Right ventricle myocardium inferior (tissue), 1 donor: ENCODE measurements at regions not wholly inside any gene's neighbourhood (a gene's known extent, or its start where the extent isn't known, plus 50 kb on each side); places are given as distances from the start of the nearest gene placed in this dataset.

Source experiments
- ATAC-seq: fragments of 200-7000 bp; cut with Tn5 transposase; one replicate; pipeline ENCODE4 v1.9.1; 2020; ENCODE audit warnings: mild to moderate bottlenecking, moderate library complexity
- DNase-seq: peaks from one replicate; pipeline ENCODE4 v3.0.0; 2021; ENCODE audit errors: missing footprints
- intact Hi-C: fragments of 100-400 bp; cut with DNase I; formaldehyde crosslinking; loops from one replicate; pipeline ENCODE4 v1.11.0; 2022
- donor health status: DM: no; HTN: yes; CAD: no; lungs with severe emphysema.

DNA sequence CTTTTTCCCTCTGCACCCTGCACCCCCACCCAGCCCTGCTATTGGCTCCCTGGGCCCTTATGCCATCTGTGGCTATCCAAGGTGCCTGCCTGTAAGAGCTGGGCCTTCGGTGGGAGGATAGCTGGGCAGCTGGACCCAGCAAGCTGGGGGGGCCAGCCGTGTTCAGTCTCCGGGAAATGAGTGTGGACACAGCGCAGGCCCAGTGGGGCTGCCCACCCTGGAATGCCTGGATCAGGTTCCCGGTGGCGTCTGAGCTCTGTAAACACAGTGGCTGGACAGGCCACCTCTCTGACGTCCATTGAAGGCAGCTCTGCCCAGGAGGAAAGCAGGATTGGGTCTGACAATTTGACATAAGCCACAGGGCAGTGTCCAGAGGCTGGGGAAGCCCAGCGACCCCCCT is 127.8 kb downstream of the FOXD2 start:
- no peak for DNase-seq
- intact Hi-C loops, result no loop called here
- no peak for ATAC-seq

- intact Hi-C loops, result no loop called here
- ATAC-seq (no peak), DNase-seq (no peak)
These were observed 130.9 kb downstream of the FOXD2 start for GRCh38 chr1:47568763-47569162.

GRCh38 chr1:47569261-47569660 is 131.4 kb downstream of the FOXD2 start:
- intact Hi-C loops, result no loop called here
- DNase-seq, result no peak
- ATAC-seq, result no peak

DNA sequence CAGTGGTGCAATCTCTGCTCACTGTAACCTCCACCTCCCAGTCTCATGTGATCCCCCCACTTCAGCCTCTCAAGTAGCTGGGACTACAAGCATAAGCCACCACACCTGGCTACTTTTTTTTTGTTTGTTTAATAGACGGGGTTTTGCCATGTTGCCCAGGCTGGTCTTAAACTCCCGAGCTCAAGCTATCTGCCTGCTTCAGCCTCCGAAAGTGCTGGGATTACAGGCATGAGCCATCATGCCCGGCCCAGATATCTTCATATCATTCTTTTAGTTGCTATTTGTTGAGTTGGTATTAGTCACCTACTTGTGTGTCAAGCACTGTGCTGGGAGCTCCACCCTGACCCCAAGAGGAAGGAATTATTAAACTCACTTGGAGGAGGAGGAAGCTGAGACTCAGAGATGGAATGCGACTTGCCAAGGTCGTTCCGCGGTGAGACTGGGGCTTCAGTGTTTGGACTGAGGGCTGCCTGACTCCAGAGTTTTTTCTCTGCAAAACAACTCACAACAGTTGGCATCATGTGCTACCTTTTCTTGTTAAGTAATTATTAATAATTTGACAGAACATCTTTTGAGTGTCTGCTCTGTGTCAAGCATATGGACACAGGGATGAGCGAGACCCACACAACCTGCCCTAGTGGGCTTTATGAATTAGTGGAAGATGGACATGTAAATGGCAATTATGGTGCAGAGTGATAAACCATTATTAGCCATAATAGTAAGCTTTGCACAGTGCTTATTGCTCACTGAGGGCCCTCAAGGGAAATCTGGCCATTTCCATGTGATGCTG is 132.0 kb downstream of the FOXD2 start:
- intact Hi-C loops, result no loop called here
- ATAC-seq, result peak; percentile 62
- DNase-seq, result no peak

GRCh38 chr1:47571161-47571560 is 133.3 kb downstream of the FOXD2 start:
- intact Hi-C loops, result no loop called here
- ATAC-seq (no peak), DNase-seq (no peak)

DNA sequence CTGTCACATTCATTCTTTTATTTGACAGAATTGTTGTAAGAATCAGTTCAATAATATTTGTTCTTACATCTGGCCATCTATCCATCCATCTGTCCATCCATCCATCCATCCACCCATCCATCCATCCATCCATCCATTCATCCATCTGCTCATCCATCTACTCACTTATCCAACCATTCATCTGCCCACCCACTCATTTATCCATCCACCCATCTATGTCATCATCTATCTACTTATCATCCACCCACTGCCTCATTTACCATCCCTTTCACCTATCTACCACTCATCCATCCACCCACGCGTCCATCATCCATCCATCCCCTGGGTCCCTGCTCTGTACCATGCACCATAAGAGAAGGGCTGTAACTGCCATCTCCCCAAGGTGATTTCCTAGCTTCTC is 134.1 kb downstream of the FOXD2 start:
- DNase-seq (no peak), ATAC-seq (no peak)
- intact Hi-C loops, result no loop called here

- ATAC-seq, result no peak
- intact Hi-C loops, result no loop called here
- no peak for DNase-seq
These were observed 135.0 kb downstream of the FOXD2 start for GRCh38 chr1:47572731-47573430.

DNA sequence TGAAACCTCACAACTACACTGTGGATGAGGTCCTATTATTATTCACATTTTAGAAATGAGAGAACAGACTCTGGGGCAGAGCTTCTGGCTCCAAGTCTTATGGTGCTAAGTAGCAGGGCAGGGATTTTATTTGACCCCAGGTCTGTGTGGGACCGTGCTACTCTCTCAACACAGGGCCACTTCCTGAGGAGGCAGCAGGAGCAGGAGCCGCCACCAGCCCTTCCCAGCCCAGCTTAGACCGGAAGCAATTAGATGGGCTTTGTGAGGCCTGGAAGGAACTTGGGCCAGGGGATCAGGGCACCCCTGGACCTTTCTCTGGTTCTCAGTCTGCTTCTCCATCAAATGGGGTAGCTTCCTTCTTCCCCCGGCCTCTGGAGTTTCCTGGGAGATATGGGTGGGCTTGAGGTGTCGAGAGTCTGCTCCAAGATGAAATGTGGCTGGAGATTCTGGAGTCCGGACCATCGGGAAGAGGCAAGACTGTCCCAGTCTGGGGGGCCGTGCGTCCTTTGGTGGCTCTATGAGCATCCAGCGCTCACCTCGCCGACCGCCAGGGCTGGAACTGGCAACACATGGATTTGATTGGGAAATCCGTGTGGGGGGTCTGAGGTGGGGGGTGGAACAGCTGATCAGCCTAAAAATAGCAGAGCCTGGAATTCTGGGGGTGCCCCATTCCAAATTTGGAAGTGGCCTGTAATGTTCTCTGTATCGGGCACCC is 136.8 kb downstream of the FOXD2 start:
- intact Hi-C loops, result no loop called here
- no peak for ATAC-seq
- DNase-seq, result no peak

DNA sequence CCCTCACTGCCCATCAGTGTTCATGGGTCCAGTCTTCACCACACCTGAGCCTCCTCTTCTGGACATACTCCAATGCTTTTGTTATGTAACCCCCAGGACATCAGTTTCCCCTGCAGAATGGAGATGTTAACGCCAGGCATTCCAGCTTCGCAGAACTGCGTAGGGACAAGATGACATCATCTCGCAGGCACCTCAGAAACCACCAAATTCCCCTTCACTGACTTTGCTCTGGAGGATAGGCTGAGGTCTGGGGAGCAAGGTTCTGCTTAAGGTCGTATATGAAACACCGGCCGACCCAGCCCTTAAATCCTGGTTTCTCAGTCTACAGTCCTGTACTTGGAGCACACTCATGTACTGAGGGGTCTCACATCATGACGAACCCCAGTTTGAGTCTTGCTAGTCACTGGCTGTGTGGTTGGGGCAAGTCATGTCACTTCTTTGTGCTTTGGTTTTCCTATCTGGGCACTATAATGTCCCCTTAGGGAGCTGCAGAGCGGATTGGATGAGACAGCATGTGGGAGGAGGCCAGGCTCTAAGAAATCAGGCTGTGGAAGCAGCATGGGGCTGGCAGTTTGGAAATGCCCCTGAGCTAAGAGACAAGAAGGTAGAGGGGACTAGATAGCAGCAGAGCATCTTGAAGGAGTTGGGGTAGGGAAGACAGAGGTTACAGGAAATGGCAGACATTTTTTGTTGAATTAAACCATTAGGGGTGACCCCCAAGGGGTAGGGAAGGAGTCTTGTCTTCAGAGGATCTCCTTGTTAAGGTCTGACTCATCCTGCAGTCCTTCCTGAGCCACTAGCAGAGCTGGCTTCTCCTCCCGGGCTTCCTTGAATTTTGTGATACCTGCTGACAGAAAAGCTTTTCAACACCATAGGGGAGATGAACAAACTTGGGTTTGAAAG is 138.3 kb downstream of the FOXD2 start:
- ATAC-seq (no peak), DNase-seq (no peak)
- intact Hi-C loops, result no loop called here

- DNase-seq, result no peak
- intact Hi-C loops, result no loop called here
- no peak for ATAC-seq
These were observed 138.9 kb downstream of the FOXD2 start for GRCh38 chr1:47576758-47577115.

- ATAC-seq (no peak), DNase-seq (no peak)
- intact Hi-C loops, result no loop called here
These were observed 139.6 kb downstream of the FOXD2 start for GRCh38 chr1:47577303-47578025.

DNA sequence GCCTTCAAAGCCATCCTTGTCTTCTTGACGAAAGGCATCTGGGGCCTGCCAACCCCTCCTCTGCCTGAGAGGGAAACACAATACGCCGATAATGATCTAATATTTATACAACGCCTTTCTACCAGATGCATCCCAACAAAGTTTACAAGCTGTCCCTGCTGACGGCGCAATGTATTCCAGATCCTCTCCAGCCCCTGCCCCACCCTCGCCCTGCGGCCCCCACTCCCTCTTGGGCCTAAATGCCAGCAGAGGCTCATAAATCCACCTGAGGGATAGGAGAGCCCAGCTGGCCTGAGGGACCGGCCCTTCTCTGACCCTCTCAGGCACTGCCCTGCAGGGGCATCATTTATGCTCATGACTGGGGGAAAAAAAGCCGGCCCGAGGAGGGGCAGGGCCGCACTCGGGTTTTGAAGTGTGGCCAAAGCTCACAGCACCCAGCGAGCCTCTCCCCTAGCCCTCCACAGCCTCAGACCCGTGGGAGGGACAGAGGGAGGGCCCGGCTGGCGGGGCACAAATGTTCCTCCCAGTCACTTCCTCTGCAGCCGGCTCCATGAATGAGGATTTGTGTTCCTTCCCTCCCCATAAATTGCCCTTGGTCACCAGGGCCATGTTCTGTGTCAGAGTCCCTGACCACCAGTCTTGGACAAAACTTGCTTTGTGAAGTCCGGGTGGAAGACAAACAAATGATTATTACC is 140.3 kb downstream of the FOXD2 start:
- DNase-seq (no peak), ATAC-seq (peak; percentile 43)
- intact Hi-C loops, result no loop called here

GRCh38 chr1:47578721-47579419 is 141.0 kb downstream of the FOXD2 start:
- no peak for ATAC-seq

DNA sequence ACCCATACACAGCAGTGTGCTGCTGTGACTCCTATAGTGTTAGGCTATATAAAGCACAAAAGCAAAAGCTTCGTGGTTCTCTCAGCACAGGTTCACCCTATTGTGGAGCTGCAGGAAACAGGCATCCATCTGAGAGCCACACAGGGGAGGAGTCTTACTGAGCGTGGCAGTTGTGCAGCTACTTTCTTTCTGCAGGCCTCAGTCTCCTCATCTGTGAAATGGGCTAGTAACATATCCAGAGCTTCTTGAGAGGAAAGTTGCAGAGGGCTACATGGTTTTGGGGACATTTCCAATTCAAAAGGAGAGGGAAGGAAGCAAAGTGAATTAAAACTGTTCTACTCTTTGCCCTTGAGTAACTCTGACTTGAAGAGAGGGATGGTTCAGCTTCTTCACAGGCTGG is 142.0 kb downstream of the FOXD2 start:
- ATAC-seq (no peak), DNase-seq (no peak)
- intact Hi-C loops, result no loop called here

More at GRCh38 chr1:47578721-47579419, 141.0 kb downstream of the FOXD2 start:
- intact Hi-C loops, result no loop called here
- DNase-seq, result no peak

DNA sequence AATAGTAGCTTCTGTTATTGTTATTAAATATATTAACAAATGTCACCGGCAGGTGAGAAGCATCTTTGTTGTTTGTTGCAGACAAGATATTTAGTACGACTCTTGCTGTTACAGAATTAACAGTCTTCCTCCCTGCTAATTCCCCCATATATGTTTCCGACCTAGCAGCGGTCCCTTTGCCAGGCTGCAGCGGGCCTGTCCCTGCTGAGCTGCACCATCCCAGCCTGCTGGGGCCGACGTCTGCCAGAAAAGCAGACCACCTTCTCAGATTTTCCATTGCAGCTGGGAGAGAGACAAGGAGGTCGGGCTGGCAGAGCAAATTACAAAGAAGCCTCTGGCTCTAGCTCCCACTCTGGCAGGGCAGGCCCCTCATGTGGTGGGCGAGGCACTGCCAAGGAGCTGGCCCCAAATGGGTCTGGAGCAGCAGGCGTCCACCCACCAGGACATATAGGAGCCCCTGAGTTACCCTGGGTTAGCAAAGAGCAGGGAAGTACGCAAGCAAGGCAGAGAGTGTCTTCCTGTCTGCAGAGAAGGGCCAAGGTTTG is 142.7 kb downstream of the FOXD2 start:
- intact Hi-C loops, result no loop called here
- DNase-seq (no peak), ATAC-seq (no peak)

- ATAC-seq (no peak), DNase-seq (no peak)
- intact Hi-C loops, result no loop called here
These were observed 145.2 kb downstream of the FOXD2 start for GRCh38 chr1:47582891-47583608.
